GM23338 (cell line): ENCODE measurements at regions not wholly inside any gene's neighbourhood (a gene's known extent, or its start where the extent isn't known, plus 50 kb on each side); places are given as distances from the start of the nearest gene placed in this dataset.

ENCODE experiments used
- CTCF ChIP-seq, 2 experiments: fragments of 200-600 bp in 1 of 2; sonication (generic) in 1 of 2; conservative IDR thresholded peaks; 2 replicates each; pipeline versions ENCODE4 v1.5.1 to v1.6.1; 2016 to 2017; ENCODE audit warnings: antibody characterized with exemption in 2 of 2, low read depth in 2 of 2, mild to moderate bottlenecking in 2 of 2, moderate library complexity in 1 of 2
- EZH2 ChIP-seq: fragments of 200-600 bp; sonication (generic); IDR thresholded peaks from one replicate; pipeline ENCODE4 v1.8.0; 2017; ENCODE audit warnings: antibody characterized with exemption, mild to moderate bottlenecking, low read depth; ENCODE audit not compliant: unreplicated experiment
- POLR2AphosphoS5 ChIP-seq: IDR thresholded peaks from 2 replicates; pipeline ENCODE4 v1.6.1; 2016; ENCODE audit warnings: antibody characterized with exemption, low read depth
- STAT1 ChIP-seq: IDR thresholded peaks from one replicate; pipeline ENCODE4 v1.6.1; 2016; ENCODE audit warnings: antibody characterized with exemption; ENCODE audit not compliant: unreplicated experiment

DNA sequence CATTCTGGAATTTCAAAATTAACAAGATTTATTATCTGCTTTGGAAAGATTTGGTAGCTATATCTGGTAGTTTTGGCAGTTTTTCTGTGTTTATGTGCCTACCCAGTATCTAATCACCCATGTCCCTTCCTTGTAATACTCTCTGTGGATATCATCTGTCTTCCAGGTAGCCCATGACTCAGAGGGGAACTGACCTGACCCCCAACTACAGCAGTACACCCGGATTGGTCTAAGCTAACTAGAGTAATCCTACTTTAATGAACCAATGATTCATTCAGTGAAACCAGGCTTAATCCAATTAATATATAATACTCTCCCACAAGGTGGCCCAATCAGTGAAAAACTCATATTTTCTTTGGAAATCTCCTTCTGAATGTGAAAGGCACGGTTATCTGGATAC lies 295.3 kb upstream of the SULF2 start:
- TF ChIP-seq EZH2 (no peak), CTCF (conservative IDR thresholded peaks at IDR 0.05; ENCODE audit: low read depth in 2 of 2) (no peak), STAT1 (no peak), POLR2AphosphoS5 (no peak)
